K562 (cell line): ENCODE measurements at regions not wholly inside any gene's neighbourhood (a gene's known extent, or its start where the extent isn't known, plus 50 kb on each side); places are given as distances from the start of the nearest gene placed in this dataset.

Experiments used
- ATAC-seq: fragments of 200-7000 bp; cut with Tn5 transposase; 3 replicates; pipeline ENCODE4 v1.9.1; 2020; ENCODE audit warnings: moderate library complexity
- BruUV-seq: library from RNA; stranded (reverse); fragments of 400-500 nt; replicated peaks from 2 replicates; lab custom pipeline; 2021; lab: Mats Ljungman, UMichigan
- CTCF ChIA-PET: fragments of 300-600 bp; formaldehyde crosslinking; extraction: SDS; loops from one replicate; lab custom pipeline; 2021; ENCODE audit warnings: low intra/inter-chr PET ratio; lab: Yijun Ruan, JAX
- POLR2A ChIA-PET: fragments of 300-600, 350-650 bp; sonication (Branson Sonifier 250); formaldehyde crosslinking; extraction: SDS; loops from one replicate; lab custom pipeline; 2021; ENCODE audit warnings: antibody characterized with exemption, inconsistent platforms; lab: Yijun Ruan, JAX
- DNase-seq, 4 experiments: peaks; one replicate each; pipeline versions ENCODE4 v3.0.0 to v3.0.0-alpha.2; 2011 to 2018; ENCODE audit warnings: low spot score in 3 of 4, mixed read lengths in 3 of 4; ENCODE audit errors: extremely low read depth in 1 of 4
- FAIRE-seq: peaks from 2 replicates; lab custom pipeline; 2011; peaks lifted over from hg19 to GRCh38; lab: Jason Lieb, UNC
- H2AFZ ChIP-seq: 2 replicates; pipeline ENCODE4 v1.6.0; 2011; ENCODE audit warnings: low read depth, low read length, control low read depth, inconsistent platforms
- H3K27ac ChIP-seq: fragments of 200-600 bp; 3 replicates; pipeline ENCODE4 v1.8.0; 2011; ENCODE audit warnings: low read depth, mild to moderate bottlenecking, control low read depth, inconsistent platforms, low read length, moderate library complexity, mixed read lengths; ENCODE audit errors: extremely low read depth
- H3K27me3 ChIP-seq, 2 experiments: fragments of 300-600 bp in 1 of 2; 2 replicates in 1 of 2; 3 replicates in 1 of 2; pipeline versions ENCODE4 v1.6.0 to v1.8.0; 2011; ENCODE audit warnings: inconsistent platforms in 2 of 2, low read length in 2 of 2, mild to moderate bottlenecking in 1 of 2, mixed read lengths in 1 of 2, moderate library complexity in 1 of 2; ENCODE audit not compliant: control insufficient read depth in 2 of 2, insufficient read depth in 2 of 2
- H3K36me3 ChIP-seq: fragments of 300-600 bp; 3 replicates; pipeline ENCODE4 v1.8.0; 2011; ENCODE audit warnings: mild to moderate bottlenecking, low read length, inconsistent platforms; ENCODE audit not compliant: control insufficient read depth, insufficient read depth
- H3K4me1 ChIP-seq, 2 experiments: fragments of 200-600 bp in 1 of 2; replicated peaks in 1 of 2; 2 replicates in 1 of 2; 3 replicates in 1 of 2; pipeline versions ENCODE4 v1.5.1 to v1.8.0; 2011; ENCODE audit warnings: inconsistent platforms in 2 of 2, low read length in 2 of 2, mild to moderate bottlenecking in 1 of 2, mixed read lengths in 1 of 2, moderate library complexity in 1 of 2; ENCODE audit not compliant: control insufficient read depth in 2 of 2, insufficient read depth in 2 of 2
- H3K4me2 ChIP-seq: 2 replicates; pipeline ENCODE4 v1.6.1; 2011; ENCODE audit warnings: low read length, control low read depth, inconsistent platforms, mixed read lengths; ENCODE audit not compliant: insufficient read depth
- H3K4me3 ChIP-seq: fragments of 200-600 bp; sonication (generic), shearing (Covaris generic); 2 replicates; pipeline ENCODE4 v1.5.1; 2016; ENCODE audit warnings: control low read depth, inconsistent platforms
- H3K79me2 ChIP-seq: fragments of 200-600 bp; 3 replicates; pipeline ENCODE4 v1.8.0; 2011; ENCODE audit warnings: low read length, inconsistent platforms; ENCODE audit not compliant: control insufficient read depth, insufficient read depth
- H3K9ac ChIP-seq, 2 experiments: 2 replicates each; pipeline versions ENCODE4 v1.6.0 to v1.6.1; 2011; ENCODE audit warnings: low read depth in 2 of 2, low read length in 2 of 2, control low read depth in 1 of 2, inconsistent platforms in 1 of 2, mild to moderate bottlenecking in 1 of 2, mixed read lengths in 1 of 2; ENCODE audit not compliant: insufficient read depth in 1 of 2
- H3K9me1 ChIP-seq: one replicate; pipeline ENCODE4 v1.6.0; 2011; ENCODE audit warnings: inconsistent platforms, mild to moderate bottlenecking, low read length, moderate library complexity; ENCODE audit not compliant: control insufficient read depth, insufficient read depth
- H3K9me3 ChIP-seq: replicated peaks from 2 replicates; pipeline ENCODE4 v1.5.1; 2011; ENCODE audit warnings: low read depth, low read length, inconsistent platforms; ENCODE audit not compliant: control insufficient read depth, insufficient read depth
- H4K20me1 ChIP-seq: replicated peaks from 2 replicates; pipeline ENCODE4 v1.6.1; 2011; ENCODE audit warnings: low read length, inconsistent platforms, mixed read lengths; ENCODE audit not compliant: control insufficient read depth, insufficient read depth
- HDAC8 ChIP-seq: fragments of 450-650 bp; IDR thresholded peaks from 2 replicates; pipeline ENCODE4 v1.6.1; 2016; ENCODE audit warnings: mild to moderate bottlenecking, missing genetic modification characterization, moderate library complexity, missing compliant biosample characterization
- KDM5B ChIP-seq: fragments of 200-600 bp; sonication (generic); IDR thresholded peaks from 2 replicates; pipeline ENCODE4 v1.6.1; 2012; ENCODE audit warnings: low read depth, mild to moderate bottlenecking, moderate library complexity, low read length, control low read depth, inconsistent platforms; ENCODE audit not compliant: insufficient replicate concordance
- MBD2 ChIP-seq: sonication (generic); IDR thresholded peaks from 2 replicates; pipeline ENCODE4 v1.6.1; 2016; ENCODE audit warnings: low read depth, borderline replicate concordance
- MLLT1 ChIP-seq, 2 experiments: fragments of 450-650 bp; IDR thresholded peaks; 2 replicates each; pipeline ENCODE4 v1.6.1; 2016
- PHTF2 ChIP-seq: fragments of 250-450 bp; sonication (Bioruptor Pico); IDR thresholded peaks from 2 replicates; pipeline ENCODE4 v1.5.0; 2021; ENCODE audit warnings: mild to moderate bottlenecking
- RAD21 ChIP-seq, 2 experiments: fragments of 250-450 bp in 1 of 2; fragments of 450-650 bp in 1 of 2; sonication (Bioruptor Pico) in 1 of 2; formaldehyde crosslinking in 1 of 2; IDR thresholded peaks in 1 of 2; conservative IDR thresholded peaks in 1 of 2; 2 replicates each; pipeline versions ENCODE4 v1.4.0 to v1.8.0; 2020 to 2022; ENCODE audit warnings: mild to moderate bottlenecking in 2 of 2, moderate library complexity in 1 of 2
- RFX1 ChIP-seq: fragments of 450-650 bp; IDR thresholded peaks from 2 replicates; pipeline ENCODE4 v1.6.1; 2016; ENCODE audit warnings: mild to moderate bottlenecking, moderate library complexity
- SMARCC2 ChIP-seq: fragments of 450-650 bp; IDR thresholded peaks from 2 replicates; pipeline ENCODE4 v1.6.1; 2017; ENCODE audit warnings: antibody characterized with exemption, moderate library complexity, mild to moderate bottlenecking, low read depth
- ZBTB8A ChIP-seq: fragments of 450-650 bp; IDR thresholded peaks from 2 replicates; pipeline ENCODE4 v1.6.1; 2018; ENCODE audit warnings: mild to moderate bottlenecking, moderate library complexity; ENCODE audit not compliant: partially characterized antibody
- ZNF79 ChIP-seq: fragments of 250-450 bp; sonication (Bioruptor Pico); IDR thresholded peaks from 2 replicates; pipeline ENCODE4 v1.4.0; 2020; ENCODE audit warnings: low read depth, mild to moderate bottlenecking, moderate library complexity
- WGBS: fragments of 100-300 bp; shearing (Covaris generic); methylation state at CpG from one replicate; pipeline ENCODE4 v1.1.6; 2016; ENCODE audit warnings: low coverage, mixed read lengths; ENCODE audit not compliant: insufficient coverage; ENCODE audit errors: missing lambda C conversion rate; 5-methylcytosine and 5-hydroxymethylcytosine counted together
- in situ Hi-C: fragments of 300-500 bp; cut with MboI; formaldehyde crosslinking; loops from 4 replicates; pipeline ENCODE4 v1.15.0; 2018; ENCODE audit warnings: inconsistent platforms, mixed read lengths
- intact Hi-C: fragments of 100-400 bp; cut with micrococcal nuclease; formaldehyde crosslinking; loops from 2 replicates; pipeline ENCODE4 v1.14.2; 2022

GRCh38 chr12:126547905-126548304, 1482.7 kb downstream of the AACS start:
- in situ Hi-C loops (no loop called here), intact Hi-C loops (no loop called here)
- no peaks in the 10 kb centered on the region for H3K36me3 ChIP-seq
- no peak overlapping the region for H3K4me3 ChIP-seq
- H3K4me2 ChIP-seq, result no peak overlapping the region
- H4K20me1 ChIP-seq, result no peaks in the 10 kb centered on the region
- no peak overlapping the region for H2AFZ ChIP-seq
- DNase-seq (no peak), FAIRE-seq (no peak), ATAC-seq (no peak)
- no peaks in the 10 kb centered on the region for H3K9me3 ChIP-seq
- H3K79me2 ChIP-seq, result no peaks in the 10 kb centered on the region
- no TSS peak for BruUV-seq
- POLR2A ChIA-PET, result interaction anchor here (0.6 kb wide), 1 partner anchor 58 kb away, joined by 3 read pairs; no protein-coding TSS in a partner anchor
- H3K27me3 ChIP-seq, result no peaks in the 10 kb centered on the region
- CTCF ChIA-PET, result no interaction called here
- TF ChIP-seq PHTF2 (CRISPR knock-in tag) (no peak), MBD2 (no peak), SMARCC2 (no peak), RFX1 (no peak), ZBTB8A (no peak), ZNF79 (CRISPR knock-in tag) (no peak), RAD21 (CRISPR knock-in tag; conservative IDR thresholded peaks at IDR 0.05 in 1 of 2, IDR thresholded peaks at IDR 0.05 in 1 of 2) (no peak), KDM5B (no peak), HDAC8 (no peak), MLLT1 (IDR thresholded peaks at IDR 0.05) (no peak)
- H3K4me1 ChIP-seq, result no peaks in the 10 kb centered on the region
- no peak overlapping the region for H3K9ac ChIP-seq
- H3K27ac ChIP-seq, result no peak overlapping the region
- WGBS, result 3% methylated on average over 10 of the region's 10 CpGs
- no peaks in the 10 kb centered on the region for H3K9me1 ChIP-seq
